DND-41 (cell line): ENCODE measurements at regions not wholly inside any gene's neighbourhood (a gene's known extent, or its start where the extent isn't known, plus 50 kb on each side); places are given as distances from the start of the nearest gene placed in this dataset.

Experiments
- EZH2 ChIP-seq: IDR thresholded peaks from 3 replicates; pipeline ENCODE4 v1.6.1; 2012; ENCODE audit warnings: borderline replicate concordance, low read depth, mild to moderate bottlenecking, moderate library complexity, low read length, inconsistent platforms; ENCODE audit not compliant: severe bottlenecking
- TF ChIP-seq, protein P1 (sequence below): IDR thresholded peaks from 2 replicates; pipeline ENCODE4 v1.5.1; 2012; ENCODE audit warnings: borderline replicate concordance, low read length, moderate library complexity, mild to moderate bottlenecking; ENCODE audit not compliant: poor library complexity, severe bottlenecking; ENCODE audit errors: extremely low read depth

DNA sequence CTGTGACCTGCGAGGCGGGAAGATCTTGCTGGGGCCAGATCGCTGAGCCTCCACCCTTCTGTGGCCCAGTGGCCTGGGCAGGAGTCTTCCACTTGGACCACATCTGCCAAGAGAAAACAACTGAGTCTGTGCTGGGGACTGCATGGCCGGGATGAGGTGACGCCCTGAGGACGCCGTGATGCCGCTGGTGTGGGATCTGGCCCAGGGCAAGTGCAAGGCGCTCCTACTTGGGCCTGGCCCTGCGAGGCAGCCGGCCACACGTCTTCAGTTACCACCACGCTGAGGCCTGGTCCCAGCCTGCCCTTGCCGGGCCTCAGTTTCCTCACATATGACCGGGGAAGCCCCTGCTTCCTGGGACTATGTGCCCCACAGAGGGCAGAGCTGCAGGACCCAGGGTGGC lies 133.4 kb downstream of the SLC25A46 start:
- TF ChIP-seq EZH2, result no peak
- TF ChIP-seq, protein P1, sequence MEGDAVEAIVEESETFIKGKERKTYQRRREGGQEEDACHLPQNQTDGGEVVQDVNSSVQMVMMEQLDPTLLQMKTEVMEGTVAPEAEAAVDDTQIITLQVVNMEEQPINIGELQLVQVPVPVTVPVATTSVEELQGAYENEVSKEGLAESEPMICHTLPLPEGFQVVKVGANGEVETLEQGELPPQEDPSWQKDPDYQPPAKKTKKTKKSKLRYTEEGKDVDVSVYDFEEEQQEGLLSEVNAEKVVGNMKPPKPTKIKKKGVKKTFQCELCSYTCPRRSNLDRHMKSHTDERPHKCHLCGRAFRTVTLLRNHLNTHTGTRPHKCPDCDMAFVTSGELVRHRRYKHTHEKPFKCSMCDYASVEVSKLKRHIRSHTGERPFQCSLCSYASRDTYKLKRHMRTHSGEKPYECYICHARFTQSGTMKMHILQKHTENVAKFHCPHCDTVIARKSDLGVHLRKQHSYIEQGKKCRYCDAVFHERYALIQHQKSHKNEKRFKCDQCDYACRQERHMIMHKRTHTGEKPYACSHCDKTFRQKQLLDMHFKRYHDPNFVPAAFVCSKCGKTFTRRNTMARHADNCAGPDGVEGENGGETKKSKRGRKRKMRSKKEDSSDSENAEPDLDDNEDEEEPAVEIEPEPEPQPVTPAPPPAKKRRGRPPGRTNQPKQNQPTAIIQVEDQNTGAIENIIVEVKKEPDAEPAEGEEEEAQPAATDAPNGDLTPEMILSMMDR, result no peak
